ENCODE measurements at regions not wholly inside any gene's neighbourhood (a gene's known extent, or its start where the extent isn't known, plus 50 kb on each side); places are given as distances from the start of the nearest gene placed in this dataset.

- TF ChIP-seq, protein P1, sequence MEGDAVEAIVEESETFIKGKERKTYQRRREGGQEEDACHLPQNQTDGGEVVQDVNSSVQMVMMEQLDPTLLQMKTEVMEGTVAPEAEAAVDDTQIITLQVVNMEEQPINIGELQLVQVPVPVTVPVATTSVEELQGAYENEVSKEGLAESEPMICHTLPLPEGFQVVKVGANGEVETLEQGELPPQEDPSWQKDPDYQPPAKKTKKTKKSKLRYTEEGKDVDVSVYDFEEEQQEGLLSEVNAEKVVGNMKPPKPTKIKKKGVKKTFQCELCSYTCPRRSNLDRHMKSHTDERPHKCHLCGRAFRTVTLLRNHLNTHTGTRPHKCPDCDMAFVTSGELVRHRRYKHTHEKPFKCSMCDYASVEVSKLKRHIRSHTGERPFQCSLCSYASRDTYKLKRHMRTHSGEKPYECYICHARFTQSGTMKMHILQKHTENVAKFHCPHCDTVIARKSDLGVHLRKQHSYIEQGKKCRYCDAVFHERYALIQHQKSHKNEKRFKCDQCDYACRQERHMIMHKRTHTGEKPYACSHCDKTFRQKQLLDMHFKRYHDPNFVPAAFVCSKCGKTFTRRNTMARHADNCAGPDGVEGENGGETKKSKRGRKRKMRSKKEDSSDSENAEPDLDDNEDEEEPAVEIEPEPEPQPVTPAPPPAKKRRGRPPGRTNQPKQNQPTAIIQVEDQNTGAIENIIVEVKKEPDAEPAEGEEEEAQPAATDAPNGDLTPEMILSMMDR (IDR thresholded peaks at IDR 0.05; ENCODE audit: extremely low read depth, insufficient read depth, missing control alignments) = no peak
- in situ Hi-C loops (cut with MboI; ENCODE audit: low pct_unique_long_range_greater_than_20kb, low sequenced_read_pairs, unreplicated experiment) = no loop called here
- DNase-seq (ENCODE audit: low spot score) = no peak
These were observed 133.5 kb downstream of the FAM114A2 start for GRCh38 chr5:153905219-153905618.

GRCh38 chr5:153903321-153903720 lies 135.4 kb downstream of the FAM114A2 start:
- no peak for DNase-seq (ENCODE audit: low spot score)

GRCh38 chr5:153902016-153902415 lies 136.7 kb downstream of the FAM114A2 start:
- no peak for DNase-seq (ENCODE audit: low spot score)
- in situ Hi-C loops (cut with MboI; ENCODE audit: low pct_unique_long_range_greater_than_20kb, low sequenced_read_pairs, unreplicated experiment) = no loop called here
- TF ChIP-seq, protein P1 (IDR thresholded peaks at IDR 0.05; ENCODE audit: extremely low read depth, insufficient read depth, missing control alignments) = no peak

More at GRCh38 chr5:153903321-153903720, 135.4 kb downstream of the FAM114A2 start:
- in situ Hi-C loops (cut with MboI; ENCODE audit: low pct_unique_long_range_greater_than_20kb, low sequenced_read_pairs, unreplicated experiment) = no loop called here
- TF ChIP-seq, protein P1 (IDR thresholded peaks at IDR 0.05; ENCODE audit: extremely low read depth, insufficient read depth, missing control alignments) = no peak

DNA sequence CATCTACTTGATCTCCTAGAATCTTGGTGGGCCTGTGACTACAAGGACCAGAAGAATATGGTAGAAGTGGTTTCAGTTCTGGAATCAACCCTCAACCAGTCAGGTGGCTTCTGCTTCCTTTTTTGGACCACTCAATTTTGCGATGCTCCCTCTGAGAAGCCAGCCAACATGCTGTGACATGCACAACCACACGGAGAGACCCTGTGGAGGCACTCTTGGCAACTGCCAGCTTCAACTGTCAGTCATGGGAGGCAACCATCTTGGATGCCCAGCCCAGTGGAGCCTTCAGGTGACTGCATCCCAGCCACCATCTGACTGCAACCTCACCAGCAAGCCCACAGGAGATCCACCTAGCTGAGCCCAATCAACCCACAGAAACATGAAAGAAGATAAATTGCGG lies 137.3 kb downstream of the FAM114A2 start:
- in situ Hi-C loops (cut with MboI; ENCODE audit: low pct_unique_long_range_greater_than_20kb, low sequenced_read_pairs, unreplicated experiment) = no loop called here
- TF ChIP-seq, protein P1 (IDR thresholded peaks at IDR 0.05; ENCODE audit: extremely low read depth, insufficient read depth, missing control alignments) = no peak
- no peak for DNase-seq (ENCODE audit: low spot score)

- DNase-seq (ENCODE audit: low spot score) = no peak
- TF ChIP-seq, protein P1 (IDR thresholded peaks at IDR 0.05; ENCODE audit: extremely low read depth, insufficient read depth, missing control alignments) = no peak
- in situ Hi-C loops (cut with MboI; ENCODE audit: low pct_unique_long_range_greater_than_20kb, low sequenced_read_pairs, unreplicated experiment) = no loop called here
These were observed 137.9 kb downstream of the FAM114A2 start for GRCh38 chr5:153900703-153901395.

GRCh38 chr5:153899746-153900145 lies 139.0 kb downstream of the FAM114A2 start:
- DNase-seq (ENCODE audit: low spot score) = no peak
- TF ChIP-seq, protein P1 (IDR thresholded peaks at IDR 0.05; ENCODE audit: extremely low read depth, insufficient read depth, missing control alignments) = no peak
- in situ Hi-C loops (cut with MboI; ENCODE audit: low pct_unique_long_range_greater_than_20kb, low sequenced_read_pairs, unreplicated experiment) = no loop called here

All from GM13977 (cell line).